ENCODE measurements at regions not wholly inside any gene's neighbourhood (a gene's known extent, or its start where the extent isn't known, plus 50 kb on each side); places are given as distances from the start of the nearest gene placed in this dataset.

DNA sequence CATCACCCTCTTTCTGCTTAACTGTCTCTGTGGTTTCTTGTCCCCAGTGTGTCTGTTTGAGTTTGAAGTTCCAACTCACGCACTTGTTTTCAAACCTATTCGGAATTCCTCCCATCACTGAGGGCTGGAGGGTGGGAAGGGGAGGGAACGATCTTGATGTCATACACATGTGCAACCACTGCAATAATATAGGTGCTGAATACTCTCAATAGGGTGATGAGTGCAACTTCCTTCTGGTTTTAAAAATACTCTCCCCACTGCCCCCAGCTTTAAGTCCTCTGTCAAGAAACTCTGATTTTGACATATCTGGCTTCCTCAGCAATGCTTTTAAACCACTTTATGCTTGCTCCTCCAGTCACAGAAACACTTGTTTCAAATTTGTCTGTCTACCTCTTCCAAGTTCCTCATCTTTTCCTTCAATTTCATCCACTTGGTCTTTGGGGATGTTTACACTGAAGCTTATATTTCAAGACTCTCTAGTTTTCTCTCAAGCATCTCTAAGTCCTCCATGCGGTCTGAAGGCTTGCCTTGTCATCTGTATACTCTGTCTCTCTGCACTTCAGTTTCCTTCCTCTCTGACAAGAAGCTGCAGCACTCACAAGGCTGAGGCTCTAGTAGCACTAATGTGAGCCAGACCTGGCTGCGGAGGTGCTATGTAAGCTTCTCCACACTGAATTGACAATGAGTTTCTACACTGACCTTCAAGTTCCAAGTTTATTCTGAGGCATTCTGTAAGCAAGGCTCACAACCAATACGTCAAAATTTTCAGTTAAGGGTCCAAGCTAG lies 422.3 kb downstream of the ZEB2 start:
- no peak overlapping the region for H3K4me3 ChIP-seq (ENCODE audit: low read depth, low read length)
- no peak for DNase-seq (ENCODE audit: low read depth)
- H3K27me3 ChIP-seq (ENCODE audit: control insufficient read depth, insufficient read depth, low read length): no peaks in the 10 kb centered on the region
- CTCF ChIA-PET: interaction anchor here (2.7 kb wide), 1 partner anchor 12 kb away, joined by 6 read pairs; no protein-coding TSS in a partner anchor
- no peak for TF ChIP-seq CTCF (IDR thresholded peaks at IDR 0.05; ENCODE audit: insufficient read depth, low read depth, low read length)
- H3K36me3 ChIP-seq (ENCODE audit: control insufficient read depth, insufficient read depth, low read length): no peaks in the 10 kb centered on the region
- POLR2A ChIA-PET: no interaction called here

DNA sequence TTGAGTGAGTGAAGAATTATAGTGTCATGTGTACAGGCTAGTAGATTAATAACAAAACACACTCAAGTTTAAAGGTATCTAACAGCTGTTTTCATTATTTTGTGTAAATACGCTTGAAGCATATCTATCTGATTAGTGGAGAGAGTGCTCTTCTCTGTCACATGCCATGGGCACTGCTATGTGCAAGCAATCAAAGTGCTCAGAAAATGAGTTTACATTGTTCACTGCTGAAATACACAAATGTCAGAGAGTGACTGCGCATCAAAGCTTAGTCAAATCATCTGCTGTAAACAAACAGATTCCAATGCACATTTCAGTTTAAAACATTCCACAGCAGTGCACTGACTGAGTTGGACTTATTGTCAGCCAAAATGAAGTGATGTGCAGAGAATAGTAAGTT lies 423.4 kb downstream of the ZEB2 start:
- no peak overlapping the region for H3K4me3 ChIP-seq (ENCODE audit: low read depth, low read length)
- no peak for TF ChIP-seq CTCF (IDR thresholded peaks at IDR 0.05; ENCODE audit: insufficient read depth, low read depth, low read length)
- DNase-seq (ENCODE audit: low read depth): no peak
- CTCF ChIA-PET: no interaction called here
- no peaks in the 10 kb centered on the region for H3K27me3 ChIP-seq (ENCODE audit: control insufficient read depth, insufficient read depth, low read length)
- POLR2A ChIA-PET: no interaction called here
- H3K36me3 ChIP-seq (ENCODE audit: control insufficient read depth, insufficient read depth, low read length): no peaks in the 10 kb centered on the region

- TF ChIP-seq CTCF (IDR thresholded peaks at IDR 0.05; ENCODE audit: insufficient read depth, low read depth, low read length): no peak
- ChIA-PET CTCF (no interaction called here), POLR2A (no interaction called here)
- no peaks in the 10 kb centered on the region for H3K36me3 ChIP-seq (ENCODE audit: control insufficient read depth, insufficient read depth, low read length)
- no peak for DNase-seq (ENCODE audit: low read depth)
- H3K4me3 ChIP-seq (ENCODE audit: low read depth, low read length): no peak overlapping the region
- no peaks in the 10 kb centered on the region for H3K27me3 ChIP-seq (ENCODE audit: control insufficient read depth, insufficient read depth, low read length)
Observed at GRCh38 chr2:144094408-144095151, 425.3 kb downstream of the ZEB2 start.

DNA sequence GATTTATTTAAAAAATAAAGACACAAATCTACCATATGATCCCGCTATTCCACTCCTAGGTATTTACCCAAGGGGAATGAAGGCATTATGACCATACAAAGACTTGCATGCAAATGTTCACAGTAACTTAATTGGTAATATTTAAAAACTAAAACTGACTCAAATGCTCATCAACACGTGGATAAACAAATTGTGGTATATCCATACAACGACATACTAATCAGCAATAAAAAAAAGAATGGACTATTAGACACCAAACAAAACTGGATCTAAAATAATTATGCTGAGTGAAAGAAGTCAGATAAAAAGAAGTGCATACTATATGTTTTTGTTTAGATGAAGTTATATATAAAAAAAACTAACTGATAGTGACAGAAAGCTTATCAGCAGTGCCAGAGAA lies 428.3 kb downstream of the ZEB2 start:
- no peaks in the 10 kb centered on the region for H3K36me3 ChIP-seq (ENCODE audit: control insufficient read depth, insufficient read depth, low read length)
- no peak for DNase-seq (ENCODE audit: low read depth)
- no peaks in the 10 kb centered on the region for H3K27me3 ChIP-seq (ENCODE audit: control insufficient read depth, insufficient read depth, low read length)
- H3K4me3 ChIP-seq (ENCODE audit: low read depth, low read length): no peak overlapping the region
- ChIA-PET CTCF (interaction anchor here (0.6 kb wide), 1 partner anchor 123 kb away, joined by 4 read pairs; no protein-coding TSS in a partner anchor), POLR2A (interaction anchor here (0.6 kb wide), 1 partner anchor 165 kb away, joined by 3 read pairs; no protein-coding TSS in a partner anchor)
- no peak for TF ChIP-seq CTCF (IDR thresholded peaks at IDR 0.05; ENCODE audit: insufficient read depth, low read depth, low read length)

DNA sequence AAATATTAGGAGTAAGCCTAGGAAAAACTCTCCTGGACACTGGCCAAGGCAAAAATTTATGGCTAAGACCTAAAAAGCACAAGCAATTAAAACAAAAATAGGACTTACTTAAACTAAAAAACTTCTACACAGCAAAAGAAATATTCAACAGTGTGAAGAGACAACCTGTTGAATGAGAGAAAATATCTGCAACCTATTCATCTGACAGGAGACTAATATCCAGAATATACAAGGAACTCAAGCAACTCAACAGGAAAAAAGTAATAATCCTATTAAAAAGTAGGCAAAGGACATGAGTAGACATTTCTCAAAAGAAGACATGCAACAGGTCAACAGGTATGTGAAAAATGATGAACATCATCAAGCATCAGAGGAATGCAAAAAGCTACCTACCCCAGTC lies 431.1 kb downstream of the ZEB2 start:
- Histone ChIP-seq H3K36me3 (ENCODE audit: control insufficient read depth, insufficient read depth, low read length) (no peaks in the 10 kb centered on the region), H3K27me3 (ENCODE audit: control insufficient read depth, insufficient read depth, low read length) (no peaks in the 10 kb centered on the region), H3K4me3 (ENCODE audit: low read depth, low read length) (no peak overlapping the region)
- no peak for TF ChIP-seq CTCF (IDR thresholded peaks at IDR 0.05; ENCODE audit: insufficient read depth, low read depth, low read length)
- POLR2A ChIA-PET: no interaction called here
- no peak for DNase-seq (ENCODE audit: low read depth)
- CTCF ChIA-PET: no interaction called here
